HepG2 (cell line): ENCODE measurements at regions not wholly inside any gene's neighbourhood (a gene's known extent, or its start where the extent isn't known, plus 50 kb on each side); places are given as distances from the start of the nearest gene placed in this dataset.

Source experiments
- ARNT2 ChIP-seq: sonication (generic); formaldehyde crosslinking; IDR thresholded peaks from 2 replicates; pipeline ENCODE4 v1.8.0; 2022; ENCODE audit warnings: mild to moderate bottlenecking, low read depth, missing genetic modification reagents, moderate library complexity
- KLF15 ChIP-seq: sonication (generic); formaldehyde crosslinking; IDR thresholded peaks from 2 replicates; pipeline ENCODE4 v1.8.1; 2023; ENCODE audit warnings: borderline replicate concordance, mild to moderate bottlenecking, inconsistent platforms, missing genetic modification reagents, mixed read lengths
- POLR2A ChIP-seq, 2 experiments: IDR thresholded peaks; 2 replicates each; pipeline ENCODE4 v1.6.1; 2011; ENCODE audit warnings: low read depth in 2 of 2, low read length in 2 of 2, mild to moderate bottlenecking in 1 of 2, moderate library complexity in 1 of 2; ENCODE audit not compliant: insufficient read depth in 1 of 2
- POLR2AphosphoS2 ChIP-seq: IDR thresholded peaks from 2 replicates; pipeline ENCODE4 v1.6.1; 2011; ENCODE audit warnings: low read depth, low read length, improper control_type of control experiment
- SOX5 ChIP-seq: IDR thresholded peaks from 2 replicates; pipeline ENCODE4 v1.6.1; 2016; ENCODE audit warnings: borderline replicate concordance
- TRAFD1 ChIP-seq: sonication (generic); formaldehyde crosslinking; IDR thresholded peaks from 2 replicates; pipeline ENCODE4 v1.5.1; 2020; ENCODE audit warnings: missing genetic modification reagents, mild to moderate bottlenecking, borderline replicate concordance
- ZHX1 ChIP-seq: sonication (generic); formaldehyde crosslinking; IDR thresholded peaks from 2 replicates; pipeline ENCODE4 v1.8.1; 2022; ENCODE audit warnings: low read depth, mild to moderate bottlenecking, missing genetic modification reagents
- ZNF253 ChIP-seq: sonication (generic); formaldehyde crosslinking; IDR thresholded peaks from 2 replicates; pipeline ENCODE4 v1.8.0; 2022; ENCODE audit warnings: mild to moderate bottlenecking, missing genetic modification reagents, borderline replicate concordance
- ZNF431 ChIP-seq: sonication (generic); formaldehyde crosslinking; IDR thresholded peaks from 2 replicates; pipeline ENCODE4 v1.9.0; 2022; ENCODE audit warnings: missing genetic modification reagents, low read depth, mild to moderate bottlenecking, borderline replicate concordance
- TF ChIP-seq, protein P1 (sequence below): sonication (generic); formaldehyde crosslinking; IDR thresholded peaks from 2 replicates; pipeline ENCODE4 v1.8.0; 2022; ENCODE audit warnings: low read depth, missing genetic modification reagents
- TF ChIP-seq, protein P2 (sequence below): sonication (generic); formaldehyde crosslinking; IDR thresholded peaks from 2 replicates; pipeline ENCODE4 v1.8.1; 2023; ENCODE audit warnings: missing genetic modification reagents, inconsistent platforms, borderline replicate concordance

DNA sequence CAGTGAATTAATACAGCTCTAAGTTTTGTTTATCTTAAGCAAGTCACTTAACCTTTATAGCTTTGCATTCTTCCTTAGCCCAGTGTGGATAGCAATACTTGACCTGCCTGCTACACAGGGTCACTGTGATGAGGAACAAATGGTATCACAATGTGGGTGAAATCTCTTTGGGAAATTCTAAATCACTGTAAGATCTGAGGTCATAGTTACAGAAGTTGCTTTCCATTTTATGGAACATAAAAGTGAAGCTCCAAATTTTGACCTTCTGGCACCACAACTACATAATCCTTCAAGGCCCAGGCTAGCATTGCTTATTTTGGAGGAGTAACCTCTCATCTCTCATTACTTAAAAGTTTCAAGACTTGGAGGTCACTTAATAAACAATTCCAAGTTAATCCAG, 227.7 kb downstream of the USP46 start:
- TF ChIP-seq TRAFD1 (CRISPR knock-in tag) (no peak), KLF15 (CRISPR knock-in tag) (no peak), POLR2A (IDR thresholded peaks at IDR 0.05; ENCODE audit: insufficient read depth in 1 of 2, low read depth in 2 of 2, low read length in 2 of 2) (no peak), ZNF253 (CRISPR knock-in tag) (no peak), SOX5 (CRISPR knock-in tag) (no peak), ZHX1 (no peak), ZNF431 (CRISPR knock-in tag) (no peak), ARNT2 (CRISPR knock-in tag) (no peak), POLR2AphosphoS2 (no peak)
- TF ChIP-seq, protein P1, sequence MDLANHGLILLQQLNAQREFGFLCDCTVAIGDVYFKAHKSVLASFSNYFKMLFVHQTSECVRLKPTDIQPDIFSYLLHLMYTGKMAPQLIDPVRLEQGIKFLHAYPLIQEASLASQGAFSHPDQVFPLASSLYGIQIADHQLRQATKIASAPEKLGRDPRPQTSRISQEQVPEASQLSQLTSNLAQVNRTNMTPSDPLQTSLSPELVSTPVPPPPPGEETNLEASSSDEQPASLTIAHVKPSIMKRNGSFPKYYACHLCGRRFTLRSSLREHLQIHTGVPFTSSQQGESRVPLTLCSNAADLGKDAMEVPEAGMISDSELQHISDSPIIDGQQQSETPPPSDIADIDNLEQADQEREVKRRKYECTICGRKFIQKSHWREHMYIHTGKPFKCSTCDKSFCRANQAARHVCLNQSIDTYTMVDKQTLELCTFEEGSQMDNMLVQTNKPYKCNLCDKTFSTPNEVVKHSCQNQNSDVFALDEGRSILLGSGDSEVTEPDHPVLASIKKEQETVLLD (CRISPR knock-in tag) = no peak
- TF ChIP-seq, protein P2, sequence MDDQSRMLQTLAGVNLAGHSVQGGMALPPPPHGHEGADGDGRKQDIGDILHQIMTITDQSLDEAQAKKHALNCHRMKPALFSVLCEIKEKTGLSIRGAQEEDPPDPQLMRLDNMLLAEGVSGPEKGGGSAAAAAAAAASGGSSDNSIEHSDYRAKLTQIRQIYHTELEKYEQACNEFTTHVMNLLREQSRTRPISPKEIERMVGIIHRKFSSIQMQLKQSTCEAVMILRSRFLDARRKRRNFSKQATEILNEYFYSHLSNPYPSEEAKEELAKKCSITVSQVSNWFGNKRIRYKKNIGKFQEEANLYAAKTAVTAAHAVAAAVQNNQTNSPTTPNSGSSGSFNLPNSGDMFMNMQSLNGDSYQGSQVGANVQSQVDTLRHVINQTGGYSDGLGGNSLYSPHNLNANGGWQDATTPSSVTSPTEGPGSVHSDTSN (CRISPR knock-in tag) = no peak
